Activated naive CD4-positive, alpha-beta T cell treated with anti-CD3 and anti-CD28 coated beads, Interleukin-2, amount 50 U/mL, for 72 hours (primary cell): ENCODE measurements at regions not wholly inside any gene's neighbourhood (a gene's known extent, or its start where the extent isn't known, plus 50 kb on each side); places are given as distances from the start of the nearest gene placed in this dataset.
"Not testable (repeated sequence)": the region's sequence is repeated elsewhere in the genome, so short reads cannot be mapped to it uniquely, and the experiment has no call there.

Experiments
- ATAC-seq, 2 donors: fragments of 150-1000 bp; cut with Tn5 transposase; 2 replicates each; pipeline ENCODE4 v1.10.0; 2021; ENCODE audit warnings: mild to moderate bottlenecking in 2 of 2, moderate library complexity in 2 of 2
- DNase-seq, 2 donors: peaks; one replicate each; pipeline ENCODE4 v3.0.0; 2021 to 2022; ENCODE audit warnings: low spot score in 2 of 2
- H3K27ac Mint-ChIP-seq, 2 donors: one replicate each; pipeline ENCODE4 v1.8.0; 2022; ENCODE audit warnings: mild to moderate bottlenecking in 2 of 2, mixed read lengths in 2 of 2
- H3K36me3 Mint-ChIP-seq, 2 donors: one replicate each; pipeline ENCODE4 v1.8.0; 2022; ENCODE audit warnings: mixed read lengths in 2 of 2
- H3K9me3 Mint-ChIP-seq, 2 donors: one replicate each; pipeline ENCODE4 v1.8.0; 2022; ENCODE audit warnings: mixed read lengths in 2 of 2

- no peaks in the 10 kb centered on the region for H3K36me3 Mint-ChIP-seq
- no peak overlapping the region for H3K27ac Mint-ChIP-seq
- no peak for DNase-seq
- no peaks in the 10 kb centered on the region for H3K9me3 Mint-ChIP-seq
- no peak for ATAC-seq
These were observed 170.8 kb upstream of the RAI2 start for GRCh38 chrX:18031726-18032375.

GRCh38 chrX:18030656-18031055 is 169.6 kb upstream of the RAI2 start:
- not testable (repeated sequence) for H3K27ac Mint-ChIP-seq, H3K36me3 Mint-ChIP-seq, H3K9me3 Mint-ChIP-seq, ATAC-seq, DNase-seq

- Mint-ChIP-seq H3K9me3 (no peaks in the 10 kb centered on the region), H3K27ac (no peak overlapping the region), H3K36me3 (no peaks in the 10 kb centered on the region)
- ATAC-seq (no peak), DNase-seq (no peak)
These were observed 165.1 kb upstream of the RAI2 start for GRCh38 chrX:18026166-18026565.

DNA sequence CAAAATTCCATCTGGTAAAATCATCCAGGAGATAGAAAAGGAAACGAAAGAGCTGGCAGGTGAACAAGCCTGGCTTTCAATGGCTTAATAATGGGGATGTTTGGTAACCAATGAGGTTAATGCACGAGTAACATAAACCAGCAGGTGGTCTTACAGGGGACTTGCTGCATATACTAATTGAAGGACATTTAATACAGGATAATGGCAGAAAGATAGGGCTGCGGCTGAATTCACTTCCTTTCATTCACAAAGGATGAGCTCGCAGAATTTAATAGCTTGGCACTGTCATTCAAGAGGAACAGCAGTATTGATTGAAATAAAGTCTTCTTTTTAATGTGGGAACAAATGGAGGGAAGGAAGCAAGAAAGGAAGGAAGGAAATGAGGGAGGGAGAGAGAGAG is 156.3 kb upstream of the RAI2 start:
- no peak for ATAC-seq
- Mint-ChIP-seq H3K9me3 (no peaks in the 10 kb centered on the region), H3K27ac (no peak overlapping the region)

DNA sequence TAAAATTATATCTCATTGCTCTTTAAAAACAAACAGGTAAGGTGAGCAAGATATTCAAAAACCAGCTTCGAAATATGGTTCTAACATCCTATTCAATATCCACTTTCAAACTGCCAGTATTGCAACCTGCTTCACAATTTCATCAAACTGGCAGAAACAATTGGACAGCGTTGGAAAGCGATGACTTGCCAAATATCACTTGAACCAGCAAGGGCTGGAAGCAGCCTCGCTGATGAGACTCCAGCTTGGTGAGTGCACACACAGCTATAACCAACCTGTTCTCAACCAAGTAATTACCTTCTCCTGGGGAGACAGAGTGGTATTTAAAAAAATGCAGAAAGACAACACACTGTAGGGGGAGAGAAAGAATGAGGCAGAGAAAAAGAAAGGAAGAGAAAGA is 155.8 kb upstream of the RAI2 start:
- H3K9me3 Mint-ChIP-seq = no peaks in the 10 kb centered on the region

More for the DNA sequence above, 156.3 kb upstream of the RAI2 start:
- no peak for DNase-seq
- H3K36me3 Mint-ChIP-seq = no peaks in the 10 kb centered on the region

GRCh38 chrX:18010253-18010652 is 149.2 kb upstream of the RAI2 start:
- no peak for ATAC-seq
- H3K9me3 Mint-ChIP-seq = no peaks in the 10 kb centered on the region
- no peak for DNase-seq
- H3K36me3 Mint-ChIP-seq = no peaks in the 10 kb centered on the region
- no peak overlapping the region for H3K27ac Mint-ChIP-seq

More for the DNA sequence above, 155.8 kb upstream of the RAI2 start:
- no peak overlapping the region for H3K27ac Mint-ChIP-seq
- ATAC-seq (no peak), DNase-seq (no peak)
- H3K36me3 Mint-ChIP-seq = no peaks in the 10 kb centered on the region

- no peak overlapping the region for H3K27ac Mint-ChIP-seq
- no peaks in the 10 kb centered on the region for H3K9me3 Mint-ChIP-seq
- DNase-seq (no peak), ATAC-seq (no peak)
- H3K36me3 Mint-ChIP-seq = no peaks in the 10 kb centered on the region
These were observed 142.8 kb upstream of the RAI2 start for GRCh38 chrX:18003876-18004275.

- no peak for DNase-seq
- ATAC-seq = no peak
- H3K9me3 Mint-ChIP-seq = no peaks in the 10 kb centered on the region
- H3K36me3 Mint-ChIP-seq = no peaks in the 10 kb centered on the region
- no peak overlapping the region for H3K27ac Mint-ChIP-seq
These were observed 141.7 kb upstream of the RAI2 start for GRCh38 chrX:18002791-18003190.

DNA sequence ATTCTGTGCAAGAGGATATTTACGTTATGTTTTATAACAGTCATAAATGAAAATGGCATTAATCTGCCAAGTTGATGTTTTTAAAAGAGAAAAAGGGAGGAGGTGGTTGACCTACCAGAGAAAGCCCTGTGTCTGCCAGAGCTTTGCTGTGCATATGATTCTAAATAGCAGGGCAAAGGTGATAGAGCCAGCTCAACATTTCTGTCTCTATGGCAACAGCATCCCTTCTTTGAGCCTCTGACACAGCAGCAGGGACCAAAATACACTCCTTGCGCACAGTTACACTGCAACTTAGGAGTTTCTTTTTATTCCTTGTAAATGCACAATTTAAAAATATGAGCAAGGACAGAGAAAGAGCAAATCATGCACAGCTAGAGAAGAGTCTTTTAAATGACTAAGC is 133.3 kb upstream of the RAI2 start:
- no peak for DNase-seq
- Mint-ChIP-seq H3K9me3 (no peaks in the 10 kb centered on the region), H3K27ac (no peak overlapping the region), H3K36me3 (no peaks in the 10 kb centered on the region)
- no peak for ATAC-seq

DNA sequence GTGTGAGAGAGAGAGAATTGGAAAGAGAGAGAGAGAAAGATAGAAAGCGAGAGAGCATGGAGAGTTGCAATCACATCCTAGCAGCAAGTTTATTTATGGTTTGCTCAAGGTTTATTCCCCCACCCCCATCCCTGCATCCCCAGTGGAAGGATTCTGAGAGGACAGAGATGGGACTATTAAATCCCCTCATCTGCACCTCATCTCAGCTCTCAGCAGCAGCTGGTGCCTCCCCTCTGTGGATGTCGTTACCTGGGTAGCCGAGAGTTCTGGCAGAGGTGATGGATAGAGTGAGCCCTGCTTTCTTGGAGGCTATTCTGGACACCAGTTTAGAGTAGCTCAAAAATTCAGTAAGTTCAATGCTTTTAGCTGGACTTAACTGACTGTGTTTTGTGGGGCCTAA is 132.0 kb upstream of the RAI2 start:
- Mint-ChIP-seq H3K36me3 (no peaks in the 10 kb centered on the region), H3K27ac (no peak overlapping the region), H3K9me3 (no peaks in the 10 kb centered on the region)
- ATAC-seq = no peak
- no peak for DNase-seq

DNA sequence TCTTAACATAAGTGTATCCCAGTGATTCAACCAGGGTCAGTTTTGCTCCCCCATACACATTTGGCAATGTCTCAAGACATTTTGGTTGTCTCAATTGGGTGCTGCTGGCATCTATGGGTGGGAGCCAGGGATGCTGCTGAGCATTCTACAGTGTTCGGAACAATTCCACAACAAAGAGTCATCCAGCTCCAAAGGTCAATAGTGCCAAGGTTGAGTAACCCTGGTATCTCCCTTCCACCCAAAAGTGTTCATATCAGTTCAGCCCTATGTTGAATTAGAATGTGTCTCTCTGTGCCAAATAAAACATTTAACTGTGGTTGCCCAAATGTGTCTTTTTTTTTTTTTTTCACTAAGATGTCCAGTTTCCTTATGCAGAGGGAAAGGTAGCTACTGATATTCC is 129.4 kb upstream of the RAI2 start:
- no peak for ATAC-seq
- DNase-seq = no peak
- Mint-ChIP-seq H3K36me3 (no peaks in the 10 kb centered on the region), H3K27ac (no peak overlapping the region), H3K9me3 (peaks cover 0 to 4% of the 10 kb centered on the region in 2 donors)

GRCh38 chrX:17987783-17988182 is 126.7 kb upstream of the RAI2 start:
- DNase-seq = peak in 1 of 2 donors; percentile 1
- ATAC-seq = peak; percentile 14 to 80
- Mint-ChIP-seq H3K9me3 (peaks cover 0 to 9% of the 10 kb centered on the region in 2 donors), H3K36me3 (no peaks in the 10 kb centered on the region), H3K27ac (no peak overlapping the region)

- Mint-ChIP-seq H3K9me3 (peaks cover 0 to 9% of the 10 kb centered on the region in 2 donors), H3K36me3 (no peaks in the 10 kb centered on the region), H3K27ac (no peak overlapping the region)
- DNase-seq = no peak
- no peak for ATAC-seq
These were observed 125.9 kb upstream of the RAI2 start for GRCh38 chrX:17986977-17987376.

DNA sequence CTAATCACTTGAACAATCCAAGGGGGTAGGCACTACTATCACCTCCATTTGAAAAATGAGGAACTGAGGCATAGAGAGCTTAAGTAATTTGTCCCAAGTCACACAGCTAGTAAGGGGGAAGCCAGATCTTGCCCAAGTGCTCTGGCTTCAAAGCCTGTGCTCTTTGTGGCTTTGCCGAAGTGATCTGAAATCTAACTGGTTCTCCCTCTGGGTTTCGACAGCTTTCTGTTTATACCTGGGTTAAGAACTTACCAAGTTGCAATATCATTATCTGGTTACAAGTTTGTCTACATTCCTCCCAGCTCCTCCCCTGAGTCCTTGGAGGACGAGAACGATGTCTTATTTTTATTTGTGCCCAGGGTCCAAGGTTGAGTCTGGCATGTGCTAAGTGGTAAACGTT is 125.3 kb upstream of the RAI2 start:
- H3K27ac Mint-ChIP-seq = no peak overlapping the region

GRCh38 chrX:17984415-17984814 is 123.3 kb upstream of the RAI2 start:
- DNase-seq (no peak), ATAC-seq (no peak)
- Mint-ChIP-seq H3K27ac (no peak overlapping the region), H3K36me3 (no peaks in the 10 kb centered on the region), H3K9me3 (peaks cover 0 to 9% of the 10 kb centered on the region in 2 donors)

More for the DNA sequence above, 125.3 kb upstream of the RAI2 start:
- Mint-ChIP-seq H3K9me3 (peaks cover 0 to 9% of the 10 kb centered on the region in 2 donors), H3K36me3 (no peaks in the 10 kb centered on the region)
- ATAC-seq (no peak), DNase-seq (no peak)

GRCh38 chrX:17983389-17983788 is 122.3 kb upstream of the RAI2 start:
- Mint-ChIP-seq H3K36me3 (no peaks in the 10 kb centered on the region), H3K9me3 (peaks cover 0 to 9% of the 10 kb centered on the region in 2 donors), H3K27ac (no peak overlapping the region)
- DNase-seq (no peak), ATAC-seq (no peak)

DNA sequence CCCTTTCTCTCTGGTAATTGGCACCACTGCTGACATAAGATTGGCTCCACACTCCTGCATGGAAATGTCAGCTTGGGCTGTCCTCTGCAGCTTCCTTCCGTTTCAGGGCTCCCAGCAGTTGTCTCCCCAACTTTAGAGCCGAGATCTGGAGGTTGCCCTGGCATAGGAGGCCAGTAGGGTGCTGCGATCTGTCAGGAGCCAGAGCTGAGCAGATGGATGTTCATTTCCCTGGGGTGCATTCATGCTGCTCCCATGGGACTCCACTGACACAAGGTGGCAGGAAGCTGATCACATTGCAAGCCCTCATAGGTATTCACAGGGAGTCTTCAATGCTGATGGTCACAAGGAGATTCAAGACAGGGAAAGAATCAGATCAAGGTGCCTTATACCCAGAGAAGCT is 116.6 kb upstream of the RAI2 start:
- ATAC-seq (no peak), DNase-seq (no peak)
- Mint-ChIP-seq H3K9me3 (no peaks in the 10 kb centered on the region), H3K27ac (no peak overlapping the region), H3K36me3 (no peaks in the 10 kb centered on the region)

DNA sequence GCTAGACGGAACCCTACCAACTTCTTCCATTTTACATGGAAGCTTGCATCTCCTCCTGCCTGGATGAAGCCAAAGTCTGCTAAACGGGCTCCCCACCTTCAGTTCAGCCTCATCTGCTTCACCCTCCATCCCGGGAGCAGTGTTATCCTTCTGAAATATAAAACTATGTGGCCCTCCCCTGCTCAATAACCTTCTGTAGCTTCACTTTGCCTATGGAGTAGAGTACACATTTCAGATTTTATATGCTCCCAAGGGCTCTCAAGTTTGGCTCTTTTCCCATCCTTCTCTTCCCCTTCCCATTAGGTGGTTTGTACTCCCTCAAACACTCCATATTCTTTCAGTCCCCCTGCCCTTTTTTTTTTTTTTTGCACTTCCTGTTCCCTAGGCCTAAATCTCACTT is 115.9 kb upstream of the RAI2 start:
- no peaks in the 10 kb centered on the region for H3K9me3 Mint-ChIP-seq
- no peaks in the 10 kb centered on the region for H3K36me3 Mint-ChIP-seq
- ATAC-seq = no peak
- no peak for DNase-seq
- no peak overlapping the region for H3K27ac Mint-ChIP-seq

GRCh38 chrX:17975349-17975748 is 114.3 kb upstream of the RAI2 start:
- not testable (repeated sequence) for H3K9me3 Mint-ChIP-seq, H3K27ac Mint-ChIP-seq, DNase-seq, ATAC-seq, H3K36me3 Mint-ChIP-seq
